SK-N-SH (cell line): ENCODE measurements at regions not wholly inside any gene's neighbourhood (a gene's known extent, or its start where the extent isn't known, plus 50 kb on each side); places are given as distances from the start of the nearest gene placed in this dataset.

Experiments used
- CTCF ChIP-seq: fragments of 200-600 bp; sonication (generic); IDR thresholded peaks from 2 replicates; pipeline ENCODE4 v1.6.1; 2017; ENCODE audit warnings: antibody characterized with exemption, mild to moderate bottlenecking, moderate library complexity
- EZH2phosphoT487 ChIP-seq: fragments of 200-600 bp; sonication (generic); IDR thresholded peaks from 2 replicates; pipeline ENCODE4 v1.6.1; 2017; ENCODE audit warnings: low read depth, mixed run types, mild to moderate bottlenecking, antibody characterized with exemption, moderate library complexity, borderline replicate concordance
- FOSL2 ChIP-seq: IDR thresholded peaks from 2 replicates; pipeline ENCODE4 v1.4.0; 2012; ENCODE audit warnings: low read depth, mild to moderate bottlenecking, moderate library complexity, borderline replicate concordance
- NFIC ChIP-seq: IDR thresholded peaks from 2 replicates; pipeline ENCODE4 v1.4.0; 2012; ENCODE audit warnings: borderline replicate concordance
- POLR2AphosphoS5 ChIP-seq: IDR thresholded peaks from 2 replicates; pipeline ENCODE4 v1.6.1; 2012; ENCODE audit warnings: low read depth, low read length
- REST ChIP-seq: IDR thresholded peaks from 2 replicates; pipeline ENCODE4 v1.6.1; 2012; ENCODE audit warnings: mild to moderate bottlenecking, low read depth, low read length, moderate library complexity
- RFX5 ChIP-seq: IDR thresholded peaks from 2 replicates; pipeline ENCODE4 v1.6.1; 2012; ENCODE audit warnings: mild to moderate bottlenecking, improper control_type of control experiment, low read length
- TAF1 ChIP-seq: IDR thresholded peaks from 2 replicates; pipeline ENCODE4 v1.6.1; 2012; ENCODE audit warnings: low read depth, mild to moderate bottlenecking, low read length, moderate library complexity, borderline replicate concordance
- USF1 ChIP-seq: IDR thresholded peaks from 2 replicates; pipeline ENCODE4 v1.4.0; 2012; ENCODE audit warnings: low read depth, borderline replicate concordance

- no peak for TF ChIP-seq CTCF
- TF ChIP-seq REST, result no peak
- no peak for TF ChIP-seq TAF1
- no peak for TF ChIP-seq USF1
- TF ChIP-seq RFX5, result no peak
- no peak for TF ChIP-seq NFIC
- no peak for TF ChIP-seq EZH2phosphoT487
- TF ChIP-seq FOSL2, result no peak
- TF ChIP-seq POLR2AphosphoS5, result no peak
Observed at GRCh38 chr9:93898026-93898425, 57.1 kb downstream of the BARX1 start.
